ENCODE measurements at regions not wholly inside any gene's neighbourhood (a gene's known extent, or its start where the extent isn't known, plus 50 kb on each side); places are given as distances from the start of the nearest gene placed in this dataset.

DNA sequence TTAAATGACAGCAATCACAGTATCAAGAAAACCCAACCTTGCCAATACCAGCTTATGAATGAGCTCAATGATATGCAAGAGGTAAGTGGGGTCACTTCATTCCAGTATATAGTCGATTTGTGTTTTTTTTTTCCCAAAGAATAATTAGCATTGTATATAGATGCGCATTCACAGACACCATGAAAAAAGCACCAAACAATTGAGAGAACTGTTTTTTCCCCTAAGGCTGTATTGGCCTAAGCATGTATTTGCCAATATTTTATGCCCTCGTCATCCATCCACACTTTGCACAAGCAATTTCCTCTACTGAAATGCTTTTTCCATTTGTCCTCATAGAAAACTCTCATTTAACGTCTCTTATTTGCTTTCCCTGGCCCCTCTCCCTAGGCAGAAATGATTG is 213.7 kb downstream of the SAMD5 start:
- no peak for DNase-seq

DNA sequence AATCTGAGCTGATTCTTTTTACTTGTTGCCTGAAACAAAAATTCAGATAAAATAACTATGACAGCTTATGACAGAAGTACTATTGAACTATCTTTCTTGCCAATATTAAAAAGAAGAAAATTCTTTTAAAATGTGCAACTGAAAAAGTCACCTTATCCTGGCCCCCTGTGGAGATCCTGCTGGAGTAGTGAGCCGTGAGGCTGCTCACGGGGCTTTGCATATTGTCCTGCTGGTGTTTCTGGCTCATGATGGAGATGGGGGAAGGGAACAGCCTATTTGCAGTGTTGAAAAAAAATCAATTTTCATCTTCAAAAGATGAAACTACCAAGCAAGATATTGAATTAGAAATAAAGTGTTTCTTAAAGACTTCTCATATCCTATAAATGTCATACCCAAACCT is 216.0 kb downstream of the SAMD5 start:
- no peak for DNase-seq

DNA sequence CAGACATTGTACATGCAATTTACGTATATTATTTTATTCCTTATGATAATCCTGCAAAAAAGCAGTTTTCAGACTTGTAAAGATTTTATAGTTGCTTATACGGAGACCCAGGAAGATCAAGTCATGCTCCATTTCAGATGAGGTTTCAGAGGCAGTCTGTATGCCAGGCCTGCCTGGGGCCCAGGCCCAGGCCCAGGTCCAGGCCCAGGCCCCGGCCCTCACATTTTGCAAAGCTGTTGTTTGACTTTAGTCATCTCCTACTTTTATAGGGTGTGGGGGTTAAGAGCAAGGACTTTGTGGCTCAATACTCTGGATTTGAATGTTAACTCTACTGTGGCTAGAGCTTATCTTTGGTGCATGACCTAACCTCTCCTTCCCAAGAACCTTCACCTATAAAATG is 217.9 kb downstream of the SAMD5 start:
- no peak for DNase-seq

DNA sequence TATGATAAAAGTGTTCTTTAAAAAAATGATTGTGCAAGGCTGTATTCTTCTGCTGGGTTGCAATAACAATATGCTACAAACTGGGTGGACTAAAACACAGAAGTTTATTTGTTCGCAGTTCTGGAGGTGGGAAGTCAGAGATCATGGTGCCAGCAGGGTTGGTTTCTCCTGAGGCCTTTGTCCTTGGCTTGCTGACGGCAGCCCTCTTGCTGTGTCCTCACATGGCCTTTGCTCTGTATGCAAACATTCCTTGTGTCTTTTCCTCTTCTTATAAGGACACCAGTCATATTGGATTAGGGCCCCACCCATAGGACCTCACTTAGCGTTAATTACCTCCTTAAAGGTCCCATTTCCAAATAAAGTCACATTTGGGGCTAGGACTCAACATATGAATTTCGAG is 220.4 kb downstream of the SAMD5 start:
- no peak for DNase-seq

DNA sequence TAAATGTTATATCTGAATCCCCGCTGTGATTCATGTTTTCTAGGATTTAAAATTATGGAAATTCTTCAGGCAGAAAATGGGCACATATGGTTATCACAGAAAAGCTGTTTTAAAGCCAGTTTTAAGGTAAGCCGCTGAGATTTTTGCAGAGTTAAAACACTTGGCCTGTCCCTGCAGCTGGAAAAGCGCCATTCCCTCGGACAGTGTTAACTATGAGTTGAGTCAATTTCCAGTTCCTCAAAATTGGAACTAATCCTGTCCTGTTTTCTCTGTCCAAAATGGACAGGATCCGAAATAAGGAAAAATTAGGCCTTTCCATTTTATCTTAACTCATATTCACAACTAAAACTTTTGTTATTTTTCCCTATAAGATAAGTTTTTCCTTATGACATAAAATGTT is 225.2 kb downstream of the SAMD5 start:
- no peak for DNase-seq

DNA sequence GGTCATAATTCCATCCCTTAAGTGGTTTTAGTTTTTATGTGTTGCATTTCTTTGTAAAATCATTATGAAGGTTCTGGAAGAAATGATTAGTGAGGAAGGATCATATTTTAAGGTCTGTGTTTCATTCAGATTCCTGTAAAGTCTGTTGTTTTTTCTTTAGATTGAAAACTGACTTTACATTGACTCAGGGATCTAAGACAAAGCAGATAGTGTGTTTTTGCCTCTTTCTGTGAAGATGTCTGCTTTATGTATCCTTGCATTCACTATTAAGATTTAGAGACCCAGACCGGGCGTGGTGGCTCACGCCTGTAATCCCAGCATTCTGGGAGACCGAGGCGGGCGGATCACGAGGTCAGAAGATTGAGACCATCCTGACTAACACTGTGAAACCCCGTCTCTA is 225.7 kb downstream of the SAMD5 start:
- no peak for DNase-seq

DNA sequence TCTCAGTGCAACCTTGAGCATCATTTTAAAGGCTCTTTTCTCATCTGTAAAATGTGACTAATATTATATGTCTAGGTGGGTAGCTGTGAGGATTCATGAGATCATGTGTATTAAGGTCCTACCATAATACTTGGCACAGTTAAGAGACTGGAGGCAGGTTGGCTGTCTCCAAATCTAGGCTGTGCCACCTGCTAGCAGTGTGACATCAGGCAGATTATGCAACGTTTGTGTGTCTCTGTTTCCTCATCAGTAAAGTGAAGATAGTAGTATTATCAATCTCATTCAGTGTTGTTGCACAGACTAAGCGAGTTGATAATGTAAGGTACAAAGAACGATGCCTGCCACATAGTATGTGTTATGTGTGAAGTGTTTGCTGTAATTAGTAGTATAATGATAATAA is 227.4 kb downstream of the SAMD5 start:
- no peak for DNase-seq

DNA sequence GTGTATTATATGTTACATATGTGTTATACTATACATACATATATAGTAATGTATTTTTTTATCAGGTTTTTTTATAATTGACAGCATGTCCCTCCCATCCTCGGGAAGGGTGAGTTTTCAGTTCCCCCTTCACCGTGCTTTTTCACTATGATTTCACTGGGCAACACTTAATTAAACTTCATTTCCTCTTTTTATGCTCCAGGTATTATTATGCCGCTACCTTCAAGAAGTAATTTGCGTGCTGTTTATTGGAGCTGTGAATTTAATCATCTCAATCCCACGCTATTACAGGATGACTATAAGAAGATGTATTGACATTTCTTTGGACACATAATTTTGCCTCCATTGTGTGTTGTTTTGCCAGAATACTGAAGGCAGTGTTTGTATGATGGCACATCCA is 228.6 kb downstream of the SAMD5 start:
- DNase-seq, result no peak

DNA sequence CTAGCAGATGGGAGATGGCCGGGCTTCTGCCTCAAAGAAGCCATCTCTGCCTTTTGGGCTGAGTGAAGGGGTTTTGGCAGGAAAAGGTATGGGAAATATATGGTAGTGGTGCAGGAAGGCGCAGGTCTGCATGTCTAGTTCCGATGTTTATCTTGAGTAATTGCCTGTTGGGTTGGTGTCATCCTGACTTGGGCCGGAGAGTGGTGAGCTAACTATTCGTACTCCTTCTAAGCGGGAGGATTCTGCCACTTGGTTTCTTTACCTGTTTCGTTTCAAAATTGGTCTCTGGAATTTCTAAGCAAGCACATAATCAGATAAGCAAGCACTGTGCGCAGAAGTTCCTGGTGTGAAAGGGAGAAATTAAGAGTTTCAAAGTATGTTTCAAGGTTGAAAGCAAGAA is 229.6 kb downstream of the SAMD5 start:
- no peak for DNase-seq

DNA sequence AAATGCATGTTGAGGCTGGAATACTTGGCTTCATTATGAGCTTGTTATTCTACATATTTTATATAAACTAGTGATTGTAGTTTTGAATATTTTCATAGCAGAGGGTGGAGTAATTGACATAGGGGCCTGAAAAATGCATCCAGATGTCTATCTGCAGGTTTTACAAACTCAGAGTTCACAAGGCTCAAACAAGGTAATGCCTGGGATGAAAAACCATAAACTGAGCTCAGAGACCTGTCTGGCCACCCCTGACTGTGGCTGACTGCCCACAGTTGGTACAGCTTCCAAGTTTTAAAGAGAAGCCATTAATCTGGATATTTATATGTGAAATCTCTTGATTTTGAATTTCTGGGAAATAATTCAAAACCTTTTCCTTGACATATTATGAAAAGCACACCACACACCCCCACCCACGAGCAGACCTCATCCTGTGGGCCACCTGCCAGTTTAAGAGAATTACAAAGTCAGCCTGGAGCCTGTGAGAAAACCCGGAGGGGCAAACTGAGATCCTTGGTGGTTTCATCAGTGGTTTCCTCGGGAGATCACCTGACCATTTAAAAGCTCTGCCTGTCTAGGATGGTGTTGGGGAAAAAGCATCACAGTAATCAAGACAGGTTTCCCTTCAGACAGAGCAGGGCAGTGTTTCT is 230.1 kb downstream of the SAMD5 start:
- no peak for DNase-seq

DNA sequence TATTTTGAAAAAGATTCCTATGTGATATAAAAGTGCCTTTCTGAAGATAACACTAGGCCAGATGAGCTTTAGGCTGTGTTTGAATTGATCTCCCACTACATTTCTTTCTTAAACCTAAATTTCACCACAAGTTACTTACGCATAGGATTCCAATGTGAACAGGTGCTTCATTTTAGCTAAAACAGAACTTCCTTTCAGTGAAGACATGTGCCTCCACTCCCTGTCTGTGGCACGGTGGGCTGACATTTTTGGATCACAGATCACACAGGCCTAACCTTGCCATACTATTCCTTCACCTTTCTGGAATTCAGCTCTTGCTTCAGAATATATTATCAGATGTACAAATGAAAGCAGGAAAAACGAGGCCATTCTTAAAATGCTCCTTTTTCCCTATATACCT is 231.8 kb downstream of the SAMD5 start:
- DNase-seq, result no peak

DNA sequence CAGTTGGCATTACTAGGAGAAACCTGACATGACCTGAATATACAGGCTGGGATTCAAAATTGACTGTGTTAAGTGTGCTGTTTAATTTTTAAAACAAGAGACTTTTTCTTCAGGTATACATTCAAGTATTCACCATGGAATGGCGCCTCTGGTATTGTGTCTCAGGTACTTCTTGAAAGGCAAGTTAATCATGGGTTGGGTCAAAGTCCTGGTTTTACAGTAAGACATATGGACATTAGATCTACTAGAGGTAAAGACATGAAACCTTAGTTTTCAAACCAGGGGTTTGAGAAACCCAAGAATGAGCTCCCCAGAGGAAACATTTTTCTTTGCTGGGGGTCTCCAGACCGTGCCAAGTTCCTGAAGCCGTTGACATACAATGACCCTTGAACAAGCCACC is 232.4 kb downstream of the SAMD5 start:
- no peak for DNase-seq

DNA sequence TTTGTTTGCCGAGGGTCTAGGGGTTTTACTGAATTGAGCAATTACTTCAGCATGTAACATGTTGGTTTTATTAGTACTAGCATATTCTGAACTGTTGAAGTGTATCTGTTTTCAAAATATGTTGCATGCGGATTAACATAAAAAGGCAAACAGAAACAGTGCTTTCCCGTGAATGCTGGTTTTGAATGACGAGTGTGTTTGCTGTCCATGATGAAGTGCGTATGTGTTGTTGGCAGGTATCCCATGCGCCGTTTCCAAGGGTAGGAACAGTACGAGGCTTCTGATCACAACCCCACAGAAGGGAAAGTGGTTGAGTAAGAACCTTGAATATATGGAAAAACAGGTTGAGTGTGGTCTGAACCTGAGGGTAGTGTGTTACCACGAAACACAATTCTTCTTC is 232.9 kb downstream of the SAMD5 start:
- no peak for DNase-seq

DNA sequence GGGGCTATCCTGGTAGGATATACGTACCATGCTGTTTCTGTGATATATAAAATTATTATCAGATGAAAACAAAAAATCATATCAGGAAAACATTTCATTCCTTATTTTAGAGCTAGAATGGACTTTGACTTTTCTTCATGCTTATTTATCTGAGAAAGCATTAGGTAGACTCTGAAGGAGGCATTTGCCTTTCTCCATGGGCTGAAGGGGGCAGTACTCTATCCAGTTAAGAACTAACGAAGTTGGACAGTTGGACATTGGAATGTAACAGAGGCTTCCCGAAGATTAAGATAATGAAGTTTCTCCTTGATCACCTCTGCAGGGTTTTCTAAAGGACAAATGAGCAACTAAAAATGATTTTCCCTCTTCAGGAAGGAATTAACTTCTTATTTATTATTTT is 233.9 kb downstream of the SAMD5 start:
- no peak for DNase-seq

DNA sequence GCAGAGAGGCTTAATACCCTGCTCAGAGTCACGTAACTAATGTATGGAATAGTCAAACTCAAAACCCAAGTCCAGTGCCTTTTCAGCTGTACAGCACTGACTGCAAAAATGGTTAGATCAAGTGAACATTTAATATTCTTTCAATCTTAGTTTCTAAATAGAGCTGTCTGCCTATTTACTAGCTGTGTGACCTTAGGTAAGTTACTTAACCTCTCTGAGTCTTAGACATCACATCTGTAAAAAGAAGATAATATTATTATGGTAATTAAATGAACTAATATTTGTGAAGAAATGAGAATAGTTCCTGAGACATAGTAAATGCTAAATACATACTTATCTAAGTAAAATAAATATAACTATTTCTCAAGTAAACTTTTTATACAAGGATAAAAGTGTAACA is 235.5 kb downstream of the SAMD5 start:
- DNase-seq, result no peak

DNA sequence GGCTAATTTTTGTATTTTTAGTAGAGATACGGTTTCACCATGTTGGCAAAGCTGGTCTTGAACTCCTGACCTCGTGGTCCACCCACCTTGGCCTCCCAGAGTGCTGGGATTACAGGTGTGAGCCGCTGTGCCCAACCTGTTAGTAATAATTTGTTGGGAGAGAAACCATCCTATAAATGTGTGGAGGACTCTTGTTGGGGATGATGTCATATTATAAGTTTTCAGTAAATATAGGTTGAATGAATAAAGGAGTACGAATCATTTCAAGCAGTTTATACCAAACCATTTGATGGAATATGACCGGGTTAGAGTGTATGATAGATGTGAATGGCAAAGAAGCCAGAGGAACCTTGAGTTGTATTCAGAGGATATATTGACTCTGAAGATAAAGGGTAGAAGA is 240.8 kb downstream of the SAMD5 start:
- no peak for DNase-seq

DNA sequence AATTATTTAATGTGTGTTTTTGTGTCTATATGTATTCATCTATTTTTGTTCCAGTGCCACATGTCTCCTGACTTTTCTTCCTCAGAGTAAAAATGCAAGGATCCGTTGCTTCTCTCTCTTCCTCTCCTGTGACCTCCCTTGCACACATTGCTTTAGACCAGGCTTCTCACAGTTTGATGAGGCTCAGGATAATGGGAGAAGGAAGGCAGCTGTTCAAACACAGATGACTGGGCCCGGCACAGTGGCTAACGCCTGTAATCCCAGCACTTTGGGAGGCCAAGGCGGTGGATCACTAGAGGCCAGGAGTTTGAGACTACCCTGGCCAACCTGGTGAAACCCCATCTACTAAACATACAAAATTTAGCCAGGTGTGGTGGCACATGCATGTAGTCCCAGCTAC is 241.9 kb downstream of the SAMD5 start:
- DNase-seq, result no peak

DNA sequence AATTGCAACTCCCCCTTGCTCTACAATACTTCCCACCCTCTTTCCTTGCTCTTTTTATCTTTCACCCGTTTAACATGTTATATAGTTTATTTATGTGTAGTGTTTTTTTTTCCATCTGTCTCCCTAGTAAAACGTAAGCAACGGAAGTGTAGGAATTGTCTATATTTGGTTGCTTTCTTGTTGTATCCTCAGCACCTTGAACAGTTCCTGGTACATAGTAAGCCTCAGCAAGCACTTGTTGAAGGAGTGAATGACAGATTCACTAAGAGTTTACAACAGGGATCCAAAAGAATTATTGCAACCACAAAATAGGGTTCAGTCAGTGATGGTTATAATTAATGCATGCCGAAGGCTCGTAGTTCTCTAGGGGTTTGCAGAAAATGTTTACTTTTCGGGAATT is 242.7 kb downstream of the SAMD5 start:
- DNase-seq, result no peak

DNA sequence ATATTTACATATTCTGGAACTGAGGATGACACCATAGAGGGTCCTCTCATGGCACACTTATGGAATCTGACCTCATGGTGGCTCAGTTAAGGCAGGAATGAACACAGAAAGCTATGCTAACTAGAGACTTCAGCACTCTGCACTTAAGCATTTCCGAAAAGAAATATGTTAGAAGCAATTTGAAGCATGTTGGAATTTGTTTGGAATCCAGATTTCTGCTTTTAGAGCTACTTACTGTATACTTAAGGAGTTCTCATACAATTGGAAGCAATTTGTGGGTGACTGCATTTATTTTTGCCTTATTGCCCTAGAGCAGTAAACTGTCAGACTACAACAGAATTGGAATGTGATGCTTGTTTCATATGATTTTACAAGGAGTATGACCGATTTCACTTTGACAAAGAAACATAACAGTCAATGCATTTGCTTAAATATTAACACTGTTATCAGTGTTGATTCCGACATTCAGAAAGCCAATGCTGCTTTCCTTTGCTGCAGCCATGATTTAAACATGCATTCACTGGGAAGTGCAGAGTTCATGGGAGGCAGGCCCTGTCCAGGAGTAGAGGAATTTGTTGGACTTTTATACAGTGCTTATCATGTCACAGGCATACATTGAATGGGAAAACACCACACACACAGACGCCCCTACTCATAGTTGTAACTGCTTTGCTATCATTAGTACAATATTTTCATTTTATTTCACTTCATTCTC is 244.4 kb downstream of the SAMD5 start:
- no peak for DNase-seq

DNA sequence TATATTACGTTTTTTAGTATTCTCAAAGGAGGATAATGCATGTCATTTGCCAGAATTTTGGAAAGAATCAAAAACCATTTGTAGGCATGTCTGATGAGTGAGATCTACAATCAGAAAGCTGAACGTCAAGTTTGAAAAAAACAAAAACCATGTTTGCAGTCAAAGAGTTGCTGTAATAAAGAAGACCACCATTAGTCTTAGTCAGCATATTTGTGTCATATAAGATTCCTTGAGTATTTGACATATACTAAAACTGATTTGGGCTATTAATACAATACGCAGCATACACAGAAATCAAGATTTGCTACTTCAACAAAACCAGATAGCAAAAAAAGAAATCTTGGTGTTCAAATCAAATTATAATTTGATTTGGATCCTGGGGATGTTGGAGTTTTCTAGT is 247.5 kb downstream of the SAMD5 start:
- no peak for DNase-seq

DNA sequence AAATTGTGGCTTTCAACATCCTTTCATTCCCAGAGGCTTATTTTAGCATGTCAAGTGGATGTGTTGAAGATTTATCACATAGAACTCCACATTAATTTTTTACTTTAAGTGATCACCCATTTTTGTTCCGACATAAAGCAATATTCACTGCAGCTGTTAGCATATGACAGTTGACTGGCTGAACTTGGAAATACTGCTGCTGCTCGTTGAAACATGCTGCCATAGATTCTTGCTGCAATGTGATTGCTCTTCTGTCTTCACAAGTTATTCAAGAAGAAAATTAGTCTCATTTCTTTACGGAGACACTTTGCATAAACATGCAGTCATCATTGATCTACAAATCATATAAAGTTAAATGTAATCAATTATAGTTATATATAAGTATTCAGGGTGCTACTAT is 248.4 kb downstream of the SAMD5 start:
- no peak for DNase-seq

DNA sequence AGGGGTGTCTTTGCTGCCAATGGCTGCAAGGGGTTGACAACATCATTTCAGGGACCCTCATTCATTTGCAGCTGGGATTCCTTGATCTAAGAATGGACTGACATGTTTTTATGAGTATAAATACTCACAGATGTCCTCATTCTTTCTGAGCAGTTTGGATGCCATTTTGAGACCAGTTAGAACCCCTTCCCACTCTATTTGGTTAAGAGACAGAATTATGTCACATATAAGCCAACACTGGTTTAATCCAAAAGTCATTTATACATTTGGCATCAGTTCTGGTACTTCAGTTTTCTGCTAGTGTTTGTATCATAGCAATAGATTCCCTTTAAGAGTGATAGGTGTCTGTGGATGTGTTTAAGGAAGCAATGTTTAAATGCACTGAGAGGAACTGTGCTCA is 248.8 kb downstream of the SAMD5 start:
- no peak for DNase-seq

DNA sequence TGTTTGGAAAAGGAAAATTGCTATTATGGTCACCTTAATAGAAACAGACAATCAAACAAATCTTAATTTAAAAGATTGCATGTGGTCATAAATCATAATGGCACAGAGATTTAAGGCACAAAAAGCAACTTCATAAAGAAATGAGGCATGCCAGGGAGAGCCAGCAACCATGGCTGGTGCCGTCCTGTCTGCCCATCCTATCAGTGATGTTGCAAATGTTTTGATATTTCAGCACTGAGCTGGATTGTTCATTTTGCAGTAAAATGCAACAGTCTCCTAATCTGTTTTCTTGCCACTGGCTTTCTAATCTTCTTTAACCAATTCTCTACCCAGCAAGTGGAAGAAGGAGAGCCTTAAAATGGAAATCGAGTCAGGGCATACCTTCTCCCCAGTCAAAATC is 249.8 kb downstream of the SAMD5 start:
- no peak for DNase-seq

DNA sequence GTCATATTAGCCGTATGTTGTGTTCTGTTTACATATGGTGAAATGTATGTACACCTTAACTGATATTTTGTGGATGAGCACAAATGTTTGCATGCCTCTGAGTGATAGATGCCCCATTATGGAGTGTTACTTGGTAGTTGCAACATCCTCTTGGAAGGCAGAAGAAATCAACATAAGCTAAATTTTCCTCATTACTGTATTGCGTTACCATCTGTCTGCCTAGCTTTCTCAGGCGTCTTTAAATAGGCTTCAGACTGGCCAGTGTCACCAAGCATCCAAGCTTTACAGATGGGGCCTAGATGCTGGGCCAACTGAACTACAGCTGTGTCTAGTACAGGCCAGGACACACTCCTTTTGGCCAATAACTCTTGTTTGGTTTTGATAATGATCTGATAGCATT is 250.6 kb downstream of the SAMD5 start:
- no peak for DNase-seq

DNA sequence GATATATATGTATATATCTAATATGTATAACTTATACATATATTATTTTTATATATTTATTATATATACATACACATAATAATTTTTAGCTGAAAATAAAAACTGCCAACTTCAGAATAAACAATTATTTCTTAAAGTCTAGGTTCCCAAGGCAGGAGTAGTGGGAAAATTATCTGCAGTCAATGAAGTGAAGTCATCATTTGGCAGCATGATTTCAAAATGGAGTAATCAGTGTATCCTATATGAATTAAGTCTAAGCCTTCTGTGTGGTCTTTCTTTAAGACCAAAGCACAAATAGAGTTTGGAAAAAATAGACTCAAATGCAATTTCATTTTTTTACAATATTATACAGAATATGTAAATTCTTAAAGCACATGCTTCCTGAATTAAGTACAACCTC is 251.0 kb downstream of the SAMD5 start:
- DNase-seq, result no peak
